Loucy (cell line): ENCODE measurements at regions not wholly inside any gene's neighbourhood (a gene's known extent, or its start where the extent isn't known, plus 50 kb on each side); places are given as distances from the start of the nearest gene placed in this dataset.

Experiments
- EZH2phosphoT487 ChIP-seq: fragments of 200-600 bp; IDR thresholded peaks from 2 replicates; pipeline ENCODE4 v1.6.1; 2018; ENCODE audit warnings: antibody characterized with exemption, mild to moderate bottlenecking, moderate library complexity, borderline replicate concordance
- TF ChIP-seq, protein P1 (sequence below): fragments of 200-600 bp; sonication (generic); conservative IDR thresholded peaks from 2 replicates; pipeline ENCODE4 v1.5.1; 2014; ENCODE audit warnings: mild to moderate bottlenecking, antibody characterized with exemption, low read length

DNA sequence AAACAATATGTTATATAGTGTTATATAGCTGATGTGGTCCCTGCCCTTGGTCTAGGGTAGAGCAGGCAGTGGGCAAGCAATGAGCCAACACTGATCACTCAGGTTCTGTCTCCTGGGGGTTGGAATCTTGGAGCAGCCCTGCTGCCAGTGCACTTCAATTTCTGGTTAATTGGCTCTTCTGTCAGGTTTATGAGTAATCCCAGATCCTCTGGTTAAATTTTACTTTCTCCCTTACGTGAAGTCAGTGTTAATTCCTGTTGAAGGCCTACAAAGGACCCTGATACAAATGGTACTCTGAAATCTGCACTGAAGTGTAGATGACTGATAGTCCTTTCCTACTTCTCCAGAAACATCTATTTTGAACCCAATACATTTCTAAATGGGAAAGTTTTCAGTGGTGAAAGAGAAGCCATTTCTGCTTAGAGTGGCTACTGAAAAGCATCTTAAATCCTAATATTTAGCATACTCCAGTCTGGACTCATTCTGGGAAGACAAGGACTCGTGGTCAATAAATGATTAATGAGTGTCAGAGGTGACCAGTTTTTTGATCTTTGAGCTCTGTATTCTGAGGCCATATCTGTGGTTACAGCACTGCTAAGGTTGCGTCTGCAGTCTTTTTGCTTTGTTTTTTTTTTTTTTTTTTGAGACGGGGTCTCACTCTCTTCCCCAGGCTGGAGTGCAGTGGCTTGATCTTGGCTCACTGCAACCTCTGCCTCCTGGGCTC, 442.4 kb downstream of the KIF4B start:
- TF ChIP-seq, protein P1, sequence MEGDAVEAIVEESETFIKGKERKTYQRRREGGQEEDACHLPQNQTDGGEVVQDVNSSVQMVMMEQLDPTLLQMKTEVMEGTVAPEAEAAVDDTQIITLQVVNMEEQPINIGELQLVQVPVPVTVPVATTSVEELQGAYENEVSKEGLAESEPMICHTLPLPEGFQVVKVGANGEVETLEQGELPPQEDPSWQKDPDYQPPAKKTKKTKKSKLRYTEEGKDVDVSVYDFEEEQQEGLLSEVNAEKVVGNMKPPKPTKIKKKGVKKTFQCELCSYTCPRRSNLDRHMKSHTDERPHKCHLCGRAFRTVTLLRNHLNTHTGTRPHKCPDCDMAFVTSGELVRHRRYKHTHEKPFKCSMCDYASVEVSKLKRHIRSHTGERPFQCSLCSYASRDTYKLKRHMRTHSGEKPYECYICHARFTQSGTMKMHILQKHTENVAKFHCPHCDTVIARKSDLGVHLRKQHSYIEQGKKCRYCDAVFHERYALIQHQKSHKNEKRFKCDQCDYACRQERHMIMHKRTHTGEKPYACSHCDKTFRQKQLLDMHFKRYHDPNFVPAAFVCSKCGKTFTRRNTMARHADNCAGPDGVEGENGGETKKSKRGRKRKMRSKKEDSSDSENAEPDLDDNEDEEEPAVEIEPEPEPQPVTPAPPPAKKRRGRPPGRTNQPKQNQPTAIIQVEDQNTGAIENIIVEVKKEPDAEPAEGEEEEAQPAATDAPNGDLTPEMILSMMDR = no peak
- TF ChIP-seq EZH2phosphoT487 = no peak
